GM19463 (cell line): ENCODE measurements at regions not wholly inside any gene's neighbourhood (a gene's known extent, or its start where the extent isn't known, plus 50 kb on each side); places are given as distances from the start of the nearest gene placed in this dataset.
A peak's percentile ranks its signal among the peaks of the same experiment; 100 is the strongest.
"Not testable (repeated sequence)": the region's sequence is repeated elsewhere in the genome, so short reads cannot be mapped to it uniquely, and the experiment has no call there.

Experiments
- ATAC-seq: cut with Tn5 transposase; IDR thresholded peaks from one replicate; pipeline ENCODE4 v1.9.1; 2021; ENCODE audit warnings: mild to moderate bottlenecking, moderate library complexity; ENCODE audit not compliant: unreplicated experiment

- ATAC-seq: not testable (repeated sequence)
Observed at GRCh38 chrX:74181976-74182375, 122.0 kb upstream of the ZCCHC13 start.

GRCh38 chrX:74180716-74181115 is 123.3 kb upstream of the ZCCHC13 start:
- ATAC-seq: no peak

GRCh38 chrX:74179990-74180389 is 124.0 kb upstream of the ZCCHC13 start:
- no peak for ATAC-seq

- ATAC-seq: no peak
Observed at GRCh38 chrX:74179499-74179898, 124.5 kb upstream of the ZCCHC13 start.

- ATAC-seq: no peak
Observed at GRCh38 chrX:74179071-74179470, 124.9 kb upstream of the ZCCHC13 start.

- no peak for ATAC-seq
Observed at GRCh38 chrX:74178536-74178935, 125.4 kb upstream of the ZCCHC13 start.

GRCh38 chrX:74171465-74171864 is 132.5 kb upstream of the ZCCHC13 start:
- ATAC-seq: no peak

GRCh38 chrX:74162199-74162598 is 141.8 kb upstream of the ZCCHC13 start:
- ATAC-seq: no peak

GRCh38 chrX:74160816-74161215 is 143.2 kb upstream of the ZCCHC13 start:
- no peak for ATAC-seq

GRCh38 chrX:74160358-74160757 is 143.6 kb upstream of the ZCCHC13 start:
- no peak for ATAC-seq

- no peak for ATAC-seq
Observed at GRCh38 chrX:74147439-74147838, 156.5 kb upstream of the ZCCHC13 start.

GRCh38 chrX:74138943-74139342 is 165.0 kb upstream of the ZCCHC13 start:
- no peak for ATAC-seq

GRCh38 chrX:74133156-74133796 is 170.7 kb upstream of the ZCCHC13 start:
- peak; percentile 75 for ATAC-seq

- no peak for ATAC-seq
Observed at GRCh38 chrX:74132280-74132679, 171.7 kb upstream of the ZCCHC13 start.

- ATAC-seq: no peak
Observed at GRCh38 chrX:74119016-74119910, 184.7 kb upstream of the ZCCHC13 start.

GRCh38 chrX:74117962-74118902 is 185.7 kb upstream of the ZCCHC13 start:
- ATAC-seq: no peak

GRCh38 chrX:74111245-74111644 is 192.7 kb upstream of the ZCCHC13 start:
- ATAC-seq: no peak

- ATAC-seq: no peak
Observed at GRCh38 chrX:74107666-74108065, 196.3 kb upstream of the ZCCHC13 start.

- no peak for ATAC-seq
Observed at GRCh38 chrX:74104356-74105015, 199.5 kb upstream of the ZCCHC13 start.

GRCh38 chrX:74098407-74098806 is 205.6 kb upstream of the ZCCHC13 start:
- ATAC-seq: not testable (repeated sequence)

GRCh38 chrX:74090049-74090448 is 213.9 kb upstream of the ZCCHC13 start:
- no peak for ATAC-seq
